ENCODE measurements at regions not wholly inside any gene's neighbourhood (a gene's known extent, or its start where the extent isn't known, plus 50 kb on each side); places are given as distances from the start of the nearest gene placed in this dataset.
A peak's percentile ranks its signal among the peaks of the same experiment; 100 is the strongest.

GRCh38 chr12:131507881-131508280, 203.0 kb upstream of the SFSWAP start:
- Histone ChIP-seq H3K27me3 (no peaks in the 10 kb centered on the region), H3K4me1 (no peaks in the 10 kb centered on the region), H3K27ac (no peak overlapping the region), H3K4me3 (no peak overlapping the region), H3K36me3 (no peaks in the 10 kb centered on the region), H3K9me3 (no peaks in the 10 kb centered on the region)
- DNase-seq (no peak), ATAC-seq (no peak)
- in situ Hi-C loops (cut with MboI; ENCODE audit: low sequenced_read_pairs in 4 of 4), result no loop called here
- intact Hi-C loops (cut with DNase I; ENCODE audit: low total_unique reads), result no loop called here
- TF ChIP-seq, protein P1, sequence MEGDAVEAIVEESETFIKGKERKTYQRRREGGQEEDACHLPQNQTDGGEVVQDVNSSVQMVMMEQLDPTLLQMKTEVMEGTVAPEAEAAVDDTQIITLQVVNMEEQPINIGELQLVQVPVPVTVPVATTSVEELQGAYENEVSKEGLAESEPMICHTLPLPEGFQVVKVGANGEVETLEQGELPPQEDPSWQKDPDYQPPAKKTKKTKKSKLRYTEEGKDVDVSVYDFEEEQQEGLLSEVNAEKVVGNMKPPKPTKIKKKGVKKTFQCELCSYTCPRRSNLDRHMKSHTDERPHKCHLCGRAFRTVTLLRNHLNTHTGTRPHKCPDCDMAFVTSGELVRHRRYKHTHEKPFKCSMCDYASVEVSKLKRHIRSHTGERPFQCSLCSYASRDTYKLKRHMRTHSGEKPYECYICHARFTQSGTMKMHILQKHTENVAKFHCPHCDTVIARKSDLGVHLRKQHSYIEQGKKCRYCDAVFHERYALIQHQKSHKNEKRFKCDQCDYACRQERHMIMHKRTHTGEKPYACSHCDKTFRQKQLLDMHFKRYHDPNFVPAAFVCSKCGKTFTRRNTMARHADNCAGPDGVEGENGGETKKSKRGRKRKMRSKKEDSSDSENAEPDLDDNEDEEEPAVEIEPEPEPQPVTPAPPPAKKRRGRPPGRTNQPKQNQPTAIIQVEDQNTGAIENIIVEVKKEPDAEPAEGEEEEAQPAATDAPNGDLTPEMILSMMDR (IDR thresholded peaks at IDR 0.05 in 4 of 5, conservative IDR thresholded peaks at IDR 0.05 in 1 of 5), result no peak
- TF ChIP-seq POLR2A (IDR thresholded peaks at IDR 0.05), result no peak

DNA sequence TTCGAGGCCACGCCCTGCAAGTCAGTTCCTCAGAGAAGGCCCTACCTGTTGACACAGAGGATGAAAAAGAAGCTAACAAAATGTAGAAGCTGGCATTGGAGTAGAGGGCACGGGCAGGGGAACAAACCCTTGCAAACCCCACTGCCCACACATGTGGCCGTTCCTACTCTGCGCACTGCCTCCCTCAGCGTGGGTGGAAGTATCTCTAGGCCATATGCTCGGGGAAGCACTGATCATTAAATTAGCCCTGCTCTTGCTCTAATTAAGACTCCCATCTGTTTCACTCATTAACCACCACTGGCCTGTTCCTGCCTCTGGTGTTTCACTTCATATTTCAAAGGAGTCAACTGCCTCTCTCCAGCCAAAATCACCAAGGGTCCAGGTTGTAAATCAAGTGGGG, 201.2 kb upstream of the SFSWAP start:
- Histone ChIP-seq H3K9me3 (no peaks in the 10 kb centered on the region), H3K4me3 (no peak overlapping the region), H3K27ac (no peak overlapping the region), H3K36me3 (no peaks in the 10 kb centered on the region), H3K27me3 (no peaks in the 10 kb centered on the region), H3K4me1 (no peaks in the 10 kb centered on the region)
- intact Hi-C loops (cut with DNase I; ENCODE audit: low total_unique reads), result no loop called here
- ATAC-seq, result no peak
- TF ChIP-seq POLR2A (IDR thresholded peaks at IDR 0.05), result no peak
- TF ChIP-seq, protein P1 (IDR thresholded peaks at IDR 0.05 in 4 of 5, conservative IDR thresholded peaks at IDR 0.05 in 1 of 5), result no peak
- in situ Hi-C loops (cut with MboI; ENCODE audit: low sequenced_read_pairs in 4 of 4), result no loop called here
- DNase-seq, result no peak

- Histone ChIP-seq H3K4me1 (no peaks in the 10 kb centered on the region), H3K36me3 (no peaks in the 10 kb centered on the region), H3K4me3 (no peak overlapping the region), H3K27me3 (no peaks in the 10 kb centered on the region), H3K9me3 (no peaks in the 10 kb centered on the region), H3K27ac (no peak overlapping the region)
- in situ Hi-C loops (cut with MboI; ENCODE audit: low sequenced_read_pairs in 4 of 4) (no loop called here), intact Hi-C loops (cut with DNase I; ENCODE audit: low total_unique reads) (no loop called here)
- peak in 1 of 2 donors; percentile 15 for ATAC-seq
- no peak for DNase-seq
- TF ChIP-seq POLR2A (IDR thresholded peaks at IDR 0.05), result no peak
- TF ChIP-seq, protein P1 (IDR thresholded peaks at IDR 0.05 in 4 of 5, conservative IDR thresholded peaks at IDR 0.05 in 1 of 5), result no peak
Observed at GRCh38 chr12:131510431-131510830, 200.5 kb upstream of the SFSWAP start.

- H3K27me3 ChIP-seq, result no peaks in the 10 kb centered on the region
- in situ Hi-C loops (cut with MboI; ENCODE audit: low sequenced_read_pairs in 4 of 4), result no loop called here
- H3K4me3 ChIP-seq, result no peak overlapping the region
- no peaks in the 10 kb centered on the region for H3K36me3 ChIP-seq
- H3K9me3 ChIP-seq, result no peaks in the 10 kb centered on the region
- no peak for TF ChIP-seq POLR2A (IDR thresholded peaks at IDR 0.05)
- TF ChIP-seq, protein P1 (IDR thresholded peaks at IDR 0.05 in 4 of 5, conservative IDR thresholded peaks at IDR 0.05 in 1 of 5), result no peak
- H3K27ac ChIP-seq, result no peak overlapping the region
- no peaks in the 10 kb centered on the region for H3K4me1 ChIP-seq
- no peak for DNase-seq
- intact Hi-C loops (cut with DNase I; ENCODE audit: low total_unique reads), result no loop called here
- ATAC-seq, result peak; percentile 33 to 43
Observed at GRCh38 chr12:131511391-131511802, 199.5 kb upstream of the SFSWAP start.

All from gastrocnemius medialis (tissue), 4 donors.